ENCODE measurements at regions not wholly inside any gene's neighbourhood (a gene's known extent, or its start where the extent isn't known, plus 50 kb on each side); places are given as distances from the start of the nearest gene placed in this dataset.

DNA sequence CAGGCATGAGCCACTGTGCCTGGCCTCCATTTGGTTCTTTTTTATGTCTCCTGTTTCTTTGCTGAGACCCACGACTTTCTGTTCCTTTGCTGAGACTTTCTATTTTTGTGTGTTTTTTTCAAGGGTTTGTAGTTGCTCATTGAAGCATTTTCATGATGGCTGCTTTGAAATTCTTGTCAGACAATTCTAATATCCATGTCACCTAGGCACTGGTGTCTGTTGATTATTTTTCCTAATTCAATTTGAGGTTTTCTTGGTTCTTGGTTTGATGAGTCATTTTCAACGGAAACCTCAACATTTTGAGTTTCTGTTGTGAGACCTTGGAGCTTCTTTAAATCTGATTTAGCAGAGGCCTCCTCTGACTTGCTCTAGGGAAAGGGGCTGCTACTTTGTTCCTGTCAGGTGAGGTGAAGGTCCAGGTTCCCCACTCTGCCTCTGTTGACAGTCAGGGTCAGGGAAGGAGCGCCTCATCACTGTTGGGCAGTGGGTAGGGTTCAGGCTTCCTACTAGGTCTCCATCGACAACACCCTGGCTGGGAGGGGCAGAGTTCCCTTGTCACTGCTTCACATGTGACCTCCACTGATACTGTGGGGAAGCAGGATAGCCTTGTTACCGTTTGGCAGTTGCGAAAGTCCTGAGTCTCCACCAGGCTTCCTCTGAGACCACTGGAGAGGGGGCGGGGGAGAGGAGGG is 66.1 kb upstream of the SMOX start:
- TF ChIP-seq, protein P1, sequence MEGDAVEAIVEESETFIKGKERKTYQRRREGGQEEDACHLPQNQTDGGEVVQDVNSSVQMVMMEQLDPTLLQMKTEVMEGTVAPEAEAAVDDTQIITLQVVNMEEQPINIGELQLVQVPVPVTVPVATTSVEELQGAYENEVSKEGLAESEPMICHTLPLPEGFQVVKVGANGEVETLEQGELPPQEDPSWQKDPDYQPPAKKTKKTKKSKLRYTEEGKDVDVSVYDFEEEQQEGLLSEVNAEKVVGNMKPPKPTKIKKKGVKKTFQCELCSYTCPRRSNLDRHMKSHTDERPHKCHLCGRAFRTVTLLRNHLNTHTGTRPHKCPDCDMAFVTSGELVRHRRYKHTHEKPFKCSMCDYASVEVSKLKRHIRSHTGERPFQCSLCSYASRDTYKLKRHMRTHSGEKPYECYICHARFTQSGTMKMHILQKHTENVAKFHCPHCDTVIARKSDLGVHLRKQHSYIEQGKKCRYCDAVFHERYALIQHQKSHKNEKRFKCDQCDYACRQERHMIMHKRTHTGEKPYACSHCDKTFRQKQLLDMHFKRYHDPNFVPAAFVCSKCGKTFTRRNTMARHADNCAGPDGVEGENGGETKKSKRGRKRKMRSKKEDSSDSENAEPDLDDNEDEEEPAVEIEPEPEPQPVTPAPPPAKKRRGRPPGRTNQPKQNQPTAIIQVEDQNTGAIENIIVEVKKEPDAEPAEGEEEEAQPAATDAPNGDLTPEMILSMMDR (IDR thresholded peaks at IDR 0.05): no peak
- TF ChIP-seq POLR2A (IDR thresholded peaks at IDR 0.05): peak in 1 of 2 donors; percentile 10
- WGBS, 4 donors: 17 to 43% (median 20%) methylated on average over 3 to 6 of the region's 7 CpGs
- intact Hi-C loops (cut with DNase I): no loop called here
- no peaks in the 10 kb centered on the region for H3K27me3 ChIP-seq
- no peaks in the 10 kb centered on the region for H3K36me3 ChIP-seq (replicated peaks in 1 of 2)
- H3K4me1 ChIP-seq (replicated peaks in 1 of 2): peaks cover 15 to 18% of the 10 kb centered on the region in 2 donors
- H3K4me3 ChIP-seq: peak overlapping the region in 1 of 4 donors; percentile 5
- peak overlapping the region in 4 of 5 donors; percentile 66 to 88 (median 72) for H3K27ac ChIP-seq
- peaks cover 0 to 8% (median 0%) of the 10 kb centered on the region in 3 donors for H3K9me3 ChIP-seq (replicated peaks in 1 of 3)
- DNase-seq: peak; percentile 53 to 86 (median 81)

DNA sequence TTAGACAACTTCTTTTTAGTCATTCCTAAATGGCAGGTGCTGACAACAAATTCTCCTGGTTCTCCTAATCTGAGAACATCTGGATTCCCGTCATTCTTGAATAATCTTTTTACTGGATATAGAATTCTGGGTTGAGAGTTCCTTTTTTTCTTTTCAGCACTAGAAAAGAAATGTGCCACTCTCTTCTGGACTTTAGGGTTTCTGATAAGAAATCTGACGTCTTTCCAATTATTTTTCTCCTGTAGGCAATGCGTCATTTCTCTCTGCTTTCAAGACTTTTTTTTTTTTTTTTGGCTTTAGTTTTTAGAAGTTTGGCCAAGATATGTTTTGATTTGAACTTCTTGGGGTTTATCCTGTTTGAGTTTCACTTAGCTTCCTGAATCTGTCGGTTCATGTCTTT is 66.1 kb upstream of the RNF24 start:
- H3K36me3 ChIP-seq (replicated peaks in 1 of 2): no peaks in the 10 kb centered on the region
- H3K9me3 ChIP-seq (replicated peaks in 1 of 3): peaks cover 0 to 8% (median 0%) of the 10 kb centered on the region in 3 donors
- intact Hi-C loops (cut with DNase I): no loop called here
- no peaks in the 10 kb centered on the region for H3K27me3 ChIP-seq
- H3K4me3 ChIP-seq: no peak overlapping the region
- WGBS, 4 donors: 25 to 33% (median 27%) methylated on average over 4 of the region's 4 CpGs
- H3K27ac ChIP-seq: peak overlapping the region in 2 of 5 donors; percentile 69 to 75
- H3K4me1 ChIP-seq (replicated peaks in 1 of 2): peaks cover 18 to 21% of the 10 kb centered on the region in 2 donors
- TF ChIP-seq POLR2A (IDR thresholded peaks at IDR 0.05): no peak
- TF ChIP-seq, protein P1 (IDR thresholded peaks at IDR 0.05): no peak
- DNase-seq: no peak

DNA sequence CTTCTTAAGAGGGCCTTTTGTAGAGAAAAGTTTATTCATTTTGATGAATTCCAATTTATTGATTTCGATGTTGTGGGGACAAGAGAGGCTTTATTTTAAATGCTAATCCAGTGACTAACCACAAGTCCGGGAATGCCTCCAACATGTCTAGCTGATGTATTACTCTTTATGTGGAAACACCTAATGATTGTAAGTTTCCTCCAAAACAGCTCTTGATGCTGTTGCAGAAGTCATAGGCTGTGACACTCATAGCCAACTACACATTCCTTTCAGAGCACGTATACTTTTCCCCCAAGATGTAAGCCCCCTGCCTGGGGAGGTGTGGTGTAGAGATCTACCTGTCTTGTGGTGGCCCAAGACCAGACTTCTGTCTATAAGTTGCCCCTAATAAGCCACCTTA is 61.3 kb upstream of the RNF24 start:
- TF ChIP-seq, protein P1 (IDR thresholded peaks at IDR 0.05): no peak
- peak in 1 of 2 donors; percentile 15 for TF ChIP-seq POLR2A (IDR thresholded peaks at IDR 0.05)
- Histone ChIP-seq H3K4me3 (no peak overlapping the region), H3K4me1 (replicated peaks in 1 of 2) (peaks cover 0 to 8% of the 10 kb centered on the region in 2 donors), H3K36me3 (replicated peaks in 1 of 2) (no peaks in the 10 kb centered on the region), H3K9me3 (replicated peaks in 1 of 3) (peaks cover 0 to 7% (median 0%) of the 10 kb centered on the region in 3 donors), H3K27ac (peak overlapping the region; percentile 59 to 90 (median 78)), H3K27me3 (no peaks in the 10 kb centered on the region)
- DNase-seq: peak; percentile 54 to 89 (median 78)
- 9 to 14% (median 13%) methylated on average over 3 of the region's 3 CpGs for WGBS, 4 donors
- intact Hi-C loops (cut with DNase I): no loop called here

DNA sequence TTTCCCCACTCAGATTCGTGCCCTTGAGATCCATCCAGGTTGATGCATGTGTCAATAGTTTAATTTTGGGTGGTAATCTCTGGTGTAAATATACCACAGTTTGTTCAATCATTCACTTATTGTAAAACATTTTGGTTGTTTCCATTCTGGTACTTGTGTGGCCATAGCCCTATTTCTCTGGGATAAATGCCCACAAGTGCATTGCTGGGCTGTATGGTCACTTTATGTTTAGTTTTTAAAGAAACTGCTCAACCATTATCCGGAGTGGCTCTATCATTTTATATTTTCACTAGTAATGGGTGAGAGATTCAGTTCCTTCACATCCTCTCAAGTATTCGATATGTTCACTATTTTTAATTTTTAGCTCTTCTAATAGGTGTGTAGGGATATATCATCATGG is 60.7 kb upstream of the RNF24 start:
- no peak overlapping the region for H3K27ac ChIP-seq
- H3K36me3 ChIP-seq (replicated peaks in 1 of 2): no peaks in the 10 kb centered on the region
- DNase-seq: peak in 1 of 7 donors; percentile 15
- H3K4me1 ChIP-seq (replicated peaks in 1 of 2): peaks cover 0 to 8% of the 10 kb centered on the region in 2 donors
- TF ChIP-seq, protein P1 (IDR thresholded peaks at IDR 0.05): no peak
- no peak for TF ChIP-seq POLR2A (IDR thresholded peaks at IDR 0.05)
- H3K4me3 ChIP-seq: no peak overlapping the region
- H3K27me3 ChIP-seq: no peaks in the 10 kb centered on the region
- WGBS, 4 donors: 78 to 86% (median 83%) methylated on average over 3 of the region's 3 CpGs
- intact Hi-C loops (cut with DNase I): no loop called here
- H3K9me3 ChIP-seq (replicated peaks in 1 of 3): peaks cover 0 to under 1% (median 0%) of the 10 kb centered on the region in 3 donors
